HG03575 (cell line): ENCODE measurements at regions not wholly inside any gene's neighbourhood (a gene's known extent, or its start where the extent isn't known, plus 50 kb on each side); places are given as distances from the start of the nearest gene placed in this dataset.
"Not testable (repeated sequence)": the region's sequence is repeated elsewhere in the genome, so short reads cannot be mapped to it uniquely, and the experiment has no call there.

ENCODE experiments used
- ATAC-seq: cut with Tn5 transposase; IDR thresholded peaks from one replicate; pipeline ENCODE4 v1.9.1; 2021; ENCODE audit not compliant: unreplicated experiment, insufficient number of reproducible peaks, low FRiP score; ENCODE audit errors: extremely low read depth

- ATAC-seq = no peak
Observed at GRCh38 chrX:137646472-137646871, 80.5 kb downstream of the ZIC3 start.

GRCh38 chrX:137651647-137652046 lies 85.7 kb downstream of the ZIC3 start:
- no peak for ATAC-seq

- no peak for ATAC-seq
Observed at GRCh38 chrX:137652086-137652485, 86.2 kb downstream of the ZIC3 start.

- ATAC-seq = no peak
Observed at GRCh38 chrX:137654481-137654880, 88.6 kb downstream of the ZIC3 start.

- ATAC-seq = no peak
Observed at GRCh38 chrX:137667776-137668175, 101.8 kb downstream of the ZIC3 start.

GRCh38 chrX:137684591-137684990 lies 118.7 kb downstream of the ZIC3 start:
- ATAC-seq = no peak

GRCh38 chrX:137695417-137695816 lies 129.5 kb downstream of the ZIC3 start:
- ATAC-seq = no peak

- no peak for ATAC-seq
Observed at GRCh38 chrX:137707348-137707747, 141.4 kb downstream of the ZIC3 start.

- ATAC-seq = no peak
Observed at GRCh38 chrX:137742846-137743245, 176.9 kb downstream of the ZIC3 start.

- no peak for ATAC-seq
Observed at GRCh38 chrX:137743414-137743813, 177.5 kb downstream of the ZIC3 start.

- no peak for ATAC-seq
Observed at GRCh38 chrX:137746289-137746688, 180.4 kb downstream of the ZIC3 start.

GRCh38 chrX:137747244-137748043 lies 181.5 kb downstream of the ZIC3 start:
- ATAC-seq = no peak

GRCh38 chrX:137748827-137749226 lies 182.9 kb downstream of the ZIC3 start:
- no peak for ATAC-seq

GRCh38 chrX:137749246-137749645 lies 183.3 kb downstream of the ZIC3 start:
- ATAC-seq = no peak

GRCh38 chrX:137771537-137771936 lies 205.6 kb downstream of the ZIC3 start:
- no peak for ATAC-seq

- no peak for ATAC-seq
Observed at GRCh38 chrX:137792214-137792613, 226.3 kb downstream of the ZIC3 start.

- not testable (repeated sequence) for ATAC-seq
Observed at GRCh38 chrX:137797926-137798325, 232.0 kb downstream of the ZIC3 start.

- ATAC-seq = no peak
Observed at GRCh38 chrX:137823257-137823656, 257.3 kb downstream of the ZIC3 start.

GRCh38 chrX:137847376-137847775 lies 281.4 kb downstream of the ZIC3 start:
- ATAC-seq = no peak

GRCh38 chrX:137848266-137848905 lies 282.5 kb downstream of the ZIC3 start:
- ATAC-seq = no peak

GRCh38 chrX:137852502-137852901 lies 286.6 kb downstream of the ZIC3 start:
- ATAC-seq = no peak
